Endothelial cell of umbilical vein (primary cell): ENCODE measurements at regions not wholly inside any gene's neighbourhood (a gene's known extent, or its start where the extent isn't known, plus 50 kb on each side); places are given as distances from the start of the nearest gene placed in this dataset.

Experiments
- BruUV-seq: library from RNA; stranded (reverse); fragments of 400-500 nt; replicated peaks from 2 replicates; lab custom pipeline; 2021; lab: Mats Ljungman, UMichigan
- CTCF ChIA-PET: fragments of 300-600, 350-600 bp; sonication (Branson Sonifier 250); formaldehyde crosslinking; loops from one replicate; lab custom pipeline; 2021; ENCODE audit warnings: antibody characterized with exemption, inconsistent platforms; lab: Charles Lee
- POLR2A ChIA-PET: fragments of 300-600, 350-600 bp; sonication (Branson Sonifier 250); formaldehyde crosslinking; loops from one replicate; lab custom pipeline; 2021; ENCODE audit warnings: antibody characterized with exemption, inconsistent platforms; lab: Charles Lee
- DNase-seq: peaks from one replicate; pipeline ENCODE4 v3.0.0-alpha.2; 2011; ENCODE audit warnings: low read depth, low spot score
- FAIRE-seq: peaks from 2 replicates; lab custom pipeline; 2011; peaks lifted over from hg19 to GRCh38; lab: Jason Lieb, UNC
- H2AFZ ChIP-seq: 2 replicates; pipeline ENCODE4 v1.6.0; 2012; ENCODE audit warnings: low read depth, low read length, control low read depth, inconsistent platforms
- H3K27ac ChIP-seq: 2 replicates; pipeline ENCODE4 v1.5.1; 2011; ENCODE audit warnings: low read depth, mild to moderate bottlenecking, control low read depth, low read length, moderate library complexity; ENCODE audit not compliant: insufficient read depth
- H3K27me3 ChIP-seq, 2 experiments: 2 replicates each; pipeline versions ENCODE4 v1.6.0 to v1.6.1; 2011; ENCODE audit warnings: low read length in 2 of 2, mixed read lengths in 1 of 2; ENCODE audit not compliant: control insufficient read depth in 2 of 2, insufficient read depth in 2 of 2
- H3K36me3 ChIP-seq, 2 experiments: 2 replicates in 1 of 2; 3 replicates in 1 of 2; pipeline ENCODE4 v1.5.1; 2011; ENCODE audit warnings: low read length in 2 of 2, mild to moderate bottlenecking in 1 of 2, moderate library complexity in 1 of 2; ENCODE audit not compliant: control insufficient read depth in 2 of 2, insufficient read depth in 2 of 2; ENCODE audit errors: extremely low read depth in 1 of 2
- H3K4me1 ChIP-seq: 3 replicates; pipeline ENCODE4 v1.5.1; 2011; ENCODE audit warnings: mild to moderate bottlenecking, low read length; ENCODE audit not compliant: control insufficient read depth, insufficient read depth; ENCODE audit errors: extremely low read depth
- H3K4me2 ChIP-seq: 2 replicates; pipeline ENCODE4 v1.6.1; 2011; ENCODE audit warnings: low read length, control low read depth, mixed read lengths; ENCODE audit not compliant: insufficient read depth
- H3K4me3 ChIP-seq, 3 experiments: fragments of 200-600 bp in 1 of 3; sonication (generic), shearing (Covaris generic) in 1 of 3; replicated peaks in 1 of 3; 2 replicates each; pipeline ENCODE4 v1.5.1; 2011 to 2016; ENCODE audit warnings: control low read depth in 3 of 3, low read length in 3 of 3, mild to moderate bottlenecking in 2 of 3, inconsistent platforms in 1 of 3, low read depth in 1 of 3, moderate library complexity in 1 of 3; ENCODE audit not compliant: insufficient read depth in 1 of 3
- H3K79me2 ChIP-seq: 2 replicates; pipeline ENCODE4 v1.6.0; 2012; ENCODE audit warnings: low read length, inconsistent platforms; ENCODE audit not compliant: control insufficient read depth, insufficient read depth
- H3K9ac ChIP-seq: replicated peaks from 2 replicates; pipeline ENCODE3; 2011; ENCODE audit warnings: low read length, control low read depth; ENCODE audit not compliant: insufficient read depth; ENCODE audit errors: extremely low read depth
- H3K9me1 ChIP-seq: replicated peaks from 3 replicates; pipeline ENCODE4 v1.6.0; 2011; ENCODE audit warnings: mild to moderate bottlenecking, low read length; ENCODE audit not compliant: control insufficient read depth, insufficient read depth; ENCODE audit errors: extremely low read depth
- H3K9me3 ChIP-seq: replicated peaks from 2 replicates; pipeline ENCODE4 v1.5.1; 2012; ENCODE audit warnings: low read length, inconsistent platforms; ENCODE audit not compliant: control insufficient read depth, insufficient read depth
- H4K20me1 ChIP-seq: replicated peaks from 2 replicates; pipeline ENCODE3; 2011; ENCODE audit warnings: mild to moderate bottlenecking, low read length; ENCODE audit not compliant: control insufficient read depth, insufficient read depth; ENCODE audit errors: extremely low read depth
- CTCF ChIP-seq, 2 donors: IDR thresholded peaks; 1 replicate in 1 of 2; 2 replicates in 1 of 2; pipeline ENCODE4 v1.5.1; 2011; ENCODE audit warnings: low read length in 2 of 2, mild to moderate bottlenecking in 2 of 2, moderate library complexity in 2 of 2, control low read depth in 1 of 2, inconsistent platforms in 1 of 2, low read depth in 1 of 2; ENCODE audit not compliant: insufficient read depth in 1 of 2; ENCODE audit errors: extremely low read depth in 1 of 2
- EZH2 ChIP-seq: IDR thresholded peaks from 2 replicates; pipeline ENCODE4 v1.6.1; 2012; ENCODE audit warnings: borderline replicate concordance, low read depth, mild to moderate bottlenecking, moderate library complexity, low read length, inconsistent platforms; ENCODE audit not compliant: severe bottlenecking
- FOS ChIP-seq: IDR thresholded peaks from 2 replicates; pipeline ENCODE4 v1.6.1; 2011; ENCODE audit warnings: mild to moderate bottlenecking, low read length, moderate library complexity, borderline replicate concordance; ENCODE audit not compliant: insufficient read depth
- GATA2 ChIP-seq: IDR thresholded peaks from 2 replicates; pipeline ENCODE4 v1.7.0; 2011; ENCODE audit warnings: low read depth, mild to moderate bottlenecking, moderate library complexity, mixed read lengths, low read length; ENCODE audit not compliant: insufficient read length, insufficient read depth
- JUN ChIP-seq: IDR thresholded peaks from 2 replicates; pipeline ENCODE4 v1.6.1; 2011; ENCODE audit warnings: borderline replicate concordance, low read depth; ENCODE audit not compliant: insufficient read length, insufficient read depth
- MAX ChIP-seq: IDR thresholded peaks from 2 replicates; pipeline ENCODE4 v1.6.1; 2011; ENCODE audit not compliant: insufficient read depth, insufficient read length
- MYC ChIP-seq: IDR thresholded peaks from one replicate; pipeline ENCODE4 v1.6.1; 2011; ENCODE audit warnings: mild to moderate bottlenecking, low read depth, low read length
- POLR2A ChIP-seq: IDR thresholded peaks from 2 replicates; pipeline ENCODE4 v1.6.1; 2012; ENCODE audit warnings: low read depth, mild to moderate bottlenecking, control low read depth, low read length
- POLR2AphosphoS5 ChIP-seq: IDR thresholded peaks from 2 replicates; pipeline ENCODE4 v1.6.1; 2012; ENCODE audit warnings: low read depth, mild to moderate bottlenecking, control low read depth, low read length, moderate library complexity; ENCODE audit not compliant: insufficient read depth
- dilution Hi-C: fragments of 300-500 bp; cut with MboI; formaldehyde crosslinking; loops from one replicate; pipeline ENCODE4 v1.15.0; 2019; ENCODE audit warnings: low sequenced_read_pairs; ENCODE audit not compliant: extremely low pct_ligation_motif_present
- intact Hi-C: fragments of 100-400 bp; cut with micrococcal nuclease; formaldehyde crosslinking; loops from one replicate; pipeline ENCODE4 v1.10.0; 2022

GRCh38 chr5:56358046-56358445 is 124.9 kb upstream of the ANKRD55 start:
- intact Hi-C loops (no loop called here), dilution Hi-C loops (no loop called here)
- no peaks in the 10 kb centered on the region for H3K9me3 ChIP-seq
- H3K36me3 ChIP-seq: no peaks in the 10 kb centered on the region
- no peaks in the 10 kb centered on the region for H4K20me1 ChIP-seq
- CTCF ChIA-PET: no interaction called here
- BruUV-seq: no TSS peak
- DNase-seq (no peak), FAIRE-seq (no peak)
- no peak overlapping the region for H3K9ac ChIP-seq
- peaks cover 6% of the 10 kb centered on the region for H3K4me1 ChIP-seq
- H3K27ac ChIP-seq: no peak overlapping the region
- no peaks in the 10 kb centered on the region for H3K79me2 ChIP-seq
- H3K4me2 ChIP-seq: no peak overlapping the region
- no peak overlapping the region for H3K4me3 ChIP-seq
- no peak overlapping the region for H2AFZ ChIP-seq
- TF ChIP-seq GATA2 (no peak), CTCF (IDR thresholded peaks at IDR 0.05; ENCODE audit: extremely low read depth in 1 of 2, insufficient read depth in 1 of 2, low read depth in 1 of 2, low read length in 2 of 2) (no peak), EZH2 (no peak), POLR2A (no peak), JUN (no peak), POLR2AphosphoS5 (no peak), FOS (no peak)
- no peaks in the 10 kb centered on the region for H3K27me3 ChIP-seq
- no peaks in the 10 kb centered on the region for H3K9me1 ChIP-seq
- POLR2A ChIA-PET: no interaction called here

- Histone ChIP-seq H3K9me1 (no peaks in the 10 kb centered on the region), H3K79me2 (no peaks in the 10 kb centered on the region), H3K9ac (no peak overlapping the region), H3K36me3 (no peaks in the 10 kb centered on the region), H3K27me3 (no peaks in the 10 kb centered on the region), H3K27ac (no peak overlapping the region), H2AFZ (no peak overlapping the region), H4K20me1 (no peaks in the 10 kb centered on the region), H3K4me1 (peaks cover 10% of the 10 kb centered on the region), H3K4me3 (no peak overlapping the region), H3K4me2 (no peak overlapping the region), H3K9me3 (no peaks in the 10 kb centered on the region)
- ChIA-PET POLR2A (no interaction called here), CTCF (interaction anchor here (1.2 kb wide), 1 partner anchor 15 kb away, joined by 3 read pairs; no protein-coding TSS in a partner anchor)
- BruUV-seq: no TSS peak
- TF ChIP-seq JUN: no peak
- no peak for TF ChIP-seq CTCF (IDR thresholded peaks at IDR 0.05; ENCODE audit: extremely low read depth in 1 of 2, insufficient read depth in 1 of 2, low read depth in 1 of 2, low read length in 2 of 2)
- no peak for TF ChIP-seq MAX
- TF ChIP-seq EZH2: no peak
- TF ChIP-seq POLR2A: no peak
- TF ChIP-seq MYC: no peak
- no peak for TF ChIP-seq FOS
- no peak for TF ChIP-seq GATA2
- TF ChIP-seq POLR2AphosphoS5: no peak
- DNase-seq (no peak), FAIRE-seq (no peak)
- dilution Hi-C loops: no loop called here
- intact Hi-C loops: no loop called here
Measured at GRCh38 chr5:56357426-56357825, 124.3 kb upstream of the ANKRD55 start.
